ENCODE measurements at regions not wholly inside any gene's neighbourhood (a gene's known extent, or its start where the extent isn't known, plus 50 kb on each side); places are given as distances from the start of the nearest gene placed in this dataset.
A peak's percentile ranks its signal among the peaks of the same experiment; 100 is the strongest.

DNA sequence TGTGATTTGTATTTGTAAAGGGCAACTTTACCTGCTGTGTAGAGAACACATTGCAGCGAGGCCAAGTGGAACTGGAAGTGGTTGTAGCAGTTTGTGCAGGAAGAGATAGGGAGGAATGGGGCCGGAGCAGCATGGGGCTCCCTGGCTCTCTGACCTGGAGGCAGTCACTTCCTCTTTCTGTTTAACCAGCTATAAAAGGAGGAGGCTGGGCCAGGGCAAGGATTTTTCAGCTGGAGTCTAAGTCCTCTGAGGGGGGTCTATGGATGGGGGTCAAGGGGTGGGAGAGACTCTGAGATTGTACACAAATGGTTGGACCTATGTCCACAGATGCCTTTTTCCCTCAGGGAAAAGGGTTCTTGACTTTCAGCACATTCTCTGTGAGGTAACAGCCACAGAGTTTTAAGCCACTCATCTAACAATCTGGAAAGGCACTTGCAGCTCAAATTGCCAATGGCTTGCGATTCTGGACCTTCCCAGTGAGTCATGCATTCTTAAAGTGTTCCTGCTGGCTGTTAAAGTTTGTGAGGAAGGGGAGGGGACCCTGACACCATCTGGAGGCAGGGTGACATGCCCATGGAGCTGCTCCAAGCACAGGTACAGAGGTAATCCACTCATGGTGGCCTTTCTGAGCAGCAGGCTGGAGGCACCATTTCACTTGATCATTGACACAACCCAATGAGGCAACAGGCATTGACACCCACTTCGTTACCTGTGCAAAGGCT lies 347.0 kb downstream of the CYRIA start:
- H3K27ac Mint-ChIP-seq: no peak overlapping the region
- no peak overlapping the region for H3K4me3 Mint-ChIP-seq
- H3K4me1 Mint-ChIP-seq: peaks cover 0 to 9% (median 9%) of the 10 kb centered on the region in 3 donors
- H3K36me3 Mint-ChIP-seq: no peaks in the 10 kb centered on the region
- DNase-seq (no peak), ATAC-seq (ENCODE audit: low read depth in 2 of 2) (no peak)
- peaks cover 0 to 7% (median 5%) of the 10 kb centered on the region in 3 donors for H3K27me3 Mint-ChIP-seq
- H3K9me3 Mint-ChIP-seq: peaks cover 0 to 5% (median 2%) of the 10 kb centered on the region in 7 donors

- Mint-ChIP-seq H3K9me3 (peaks cover 0 to 7% (median 2%) of the 10 kb centered on the region in 7 donors), H3K4me1 (peaks cover 0 to 9% (median 9%) of the 10 kb centered on the region in 3 donors), H3K27ac (no peak overlapping the region), H3K4me3 (no peak overlapping the region), H3K36me3 (no peaks in the 10 kb centered on the region), H3K27me3 (peaks cover 0 to 7% (median 5%) of the 10 kb centered on the region in 3 donors)
- ATAC-seq (ENCODE audit: low read depth in 2 of 2) (no peak), DNase-seq (no peak)
Measured at GRCh38 chr2:16318051-16318450, 347.6 kb downstream of the CYRIA start.

DNA sequence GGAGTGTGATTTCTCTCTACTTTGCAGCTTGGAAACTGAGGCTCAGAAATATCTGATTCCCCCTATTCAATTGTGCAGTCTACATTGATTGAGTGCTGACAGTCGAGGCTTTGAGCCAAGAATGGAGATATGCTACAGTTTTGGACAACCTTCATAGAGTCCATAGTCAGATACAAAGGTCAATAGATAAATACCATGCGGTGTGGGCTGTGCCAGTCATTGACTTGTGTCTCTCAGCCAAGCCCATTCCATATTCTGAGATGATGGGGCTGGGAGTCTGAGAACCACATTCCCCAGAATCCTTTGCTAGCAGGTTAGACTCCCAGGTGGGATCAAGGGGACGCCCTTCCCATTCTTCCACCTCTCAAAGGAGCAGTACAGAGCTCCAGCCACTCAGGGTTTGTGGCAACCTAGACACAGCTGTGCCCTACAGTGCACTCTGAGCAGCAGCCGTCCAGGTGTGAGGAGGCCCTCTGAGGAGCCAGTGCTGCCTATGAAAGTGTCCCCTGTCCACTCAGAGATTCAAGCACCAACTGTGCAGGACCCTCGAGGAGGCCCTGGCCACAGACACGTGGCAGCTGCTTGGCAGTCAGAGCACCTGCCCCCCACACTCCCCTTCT lies 348.3 kb downstream of the CYRIA start:
- no peak for DNase-seq
- Mint-ChIP-seq H3K27me3 (peaks cover 0 to 9% (median 5%) of the 10 kb centered on the region in 3 donors), H3K36me3 (no peaks in the 10 kb centered on the region), H3K9me3 (peaks cover 0 to 9% (median 2%) of the 10 kb centered on the region in 7 donors), H3K4me1 (peaks cover 0 to 9% (median 9%) of the 10 kb centered on the region in 3 donors), H3K27ac (no peak overlapping the region), H3K4me3 (no peak overlapping the region)
- no peak for ATAC-seq (ENCODE audit: low read depth in 2 of 2)

- peaks cover 0 to 9% (median 9%) of the 10 kb centered on the region in 3 donors for H3K4me1 Mint-ChIP-seq
- H3K36me3 Mint-ChIP-seq: no peaks in the 10 kb centered on the region
- peaks cover 0 to 9% (median 2%) of the 10 kb centered on the region in 7 donors for H3K9me3 Mint-ChIP-seq
- no peak for ATAC-seq (ENCODE audit: low read depth in 2 of 2)
- DNase-seq: no peak
- no peak overlapping the region for H3K4me3 Mint-ChIP-seq
- H3K27me3 Mint-ChIP-seq: peaks cover 0 to 14% (median 5%) of the 10 kb centered on the region in 3 donors
- no peak overlapping the region for H3K27ac Mint-ChIP-seq
Measured at GRCh38 chr2:16316456-16317210, 349.0 kb downstream of the CYRIA start.

DNA sequence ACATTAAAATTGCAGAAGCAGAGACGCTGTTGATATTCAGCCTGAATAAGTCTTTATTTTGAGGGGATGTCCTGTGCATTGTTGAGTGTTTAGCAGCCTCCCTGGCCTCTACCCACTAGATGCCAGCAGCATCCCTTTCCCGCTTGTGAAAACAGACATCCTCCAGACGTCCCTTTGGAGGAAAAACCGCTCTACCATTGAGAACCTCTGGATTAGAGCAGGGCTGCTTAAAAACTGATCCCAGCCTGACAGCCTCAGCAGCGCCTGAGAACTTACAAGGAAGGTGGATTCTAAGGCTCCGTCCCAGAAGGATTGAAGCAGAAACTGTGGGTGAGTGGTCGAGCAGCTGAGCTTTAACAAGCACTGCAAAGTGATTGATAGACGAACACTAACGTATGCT lies 349.7 kb downstream of the CYRIA start:
- ATAC-seq (ENCODE audit: low read depth in 2 of 2) (no peak), DNase-seq (no peak)
- Mint-ChIP-seq H3K27ac (no peak overlapping the region), H3K9me3 (peaks cover 0 to 9% (median 2%) of the 10 kb centered on the region in 7 donors), H3K27me3 (peaks cover 0 to 14% (median 5%) of the 10 kb centered on the region in 3 donors), H3K4me1 (peaks cover 0 to 9% (median 9%) of the 10 kb centered on the region in 3 donors), H3K4me3 (no peak overlapping the region), H3K36me3 (no peaks in the 10 kb centered on the region)

GRCh38 chr2:16315458-16315835 lies 350.2 kb downstream of the CYRIA start:
- peaks cover 0 to 9% (median 9%) of the 10 kb centered on the region in 3 donors for H3K4me1 Mint-ChIP-seq
- ATAC-seq (ENCODE audit: low read depth in 2 of 2) (no peak), DNase-seq (no peak)
- H3K27ac Mint-ChIP-seq: no peak overlapping the region
- H3K27me3 Mint-ChIP-seq: peaks cover 0 to 14% (median 5%) of the 10 kb centered on the region in 3 donors
- peaks cover 0 to 9% (median 2%) of the 10 kb centered on the region in 7 donors for H3K9me3 Mint-ChIP-seq
- H3K36me3 Mint-ChIP-seq: no peaks in the 10 kb centered on the region
- no peak overlapping the region for H3K4me3 Mint-ChIP-seq

DNA sequence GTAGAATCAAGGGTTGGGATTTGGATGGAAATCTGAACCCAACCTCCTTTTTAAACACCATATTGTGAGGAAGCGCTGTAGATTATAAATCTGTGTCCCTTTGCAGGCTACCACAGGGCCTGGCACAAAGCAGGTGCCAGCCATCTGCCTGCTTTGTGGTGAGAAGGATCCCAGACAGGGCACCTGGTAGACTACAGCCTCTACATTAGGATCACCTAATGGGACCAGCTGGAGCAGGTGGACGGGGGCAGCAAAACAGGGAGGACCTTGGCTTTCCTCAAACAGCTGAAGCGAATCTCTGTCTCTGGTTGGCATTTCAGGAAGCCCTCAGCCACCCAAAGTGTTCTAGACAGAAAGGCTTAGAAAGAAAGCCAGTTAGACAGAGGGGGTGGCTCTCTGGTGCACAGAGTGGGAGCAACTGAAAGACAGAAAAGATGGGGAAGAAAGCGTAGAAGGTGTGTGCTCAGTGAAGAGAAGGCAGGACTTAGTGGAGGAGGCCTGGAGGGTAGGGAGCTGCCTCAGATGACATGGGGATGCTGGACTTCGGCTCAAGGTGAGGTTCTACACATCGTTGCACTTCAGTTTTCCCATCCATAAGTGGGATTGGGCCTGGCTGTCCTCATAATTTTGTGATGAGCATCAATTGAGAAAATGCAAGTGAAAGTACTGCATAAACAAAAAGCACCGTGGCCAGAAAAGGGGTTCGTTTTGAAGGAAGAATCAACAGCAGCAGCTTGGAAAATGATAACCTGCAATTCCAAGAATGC lies 350.8 kb downstream of the CYRIA start:
- ATAC-seq (ENCODE audit: low read depth in 2 of 2) (no peak), DNase-seq (no peak)
- Mint-ChIP-seq H3K27me3 (peaks cover 0 to 14% (median 5%) of the 10 kb centered on the region in 3 donors), H3K9me3 (peaks cover 0 to 9% (median 2%) of the 10 kb centered on the region in 7 donors), H3K36me3 (no peaks in the 10 kb centered on the region), H3K4me3 (no peak overlapping the region), H3K4me1 (peaks cover 0 to 9% (median 9%) of the 10 kb centered on the region in 3 donors), H3K27ac (no peak overlapping the region)

DNA sequence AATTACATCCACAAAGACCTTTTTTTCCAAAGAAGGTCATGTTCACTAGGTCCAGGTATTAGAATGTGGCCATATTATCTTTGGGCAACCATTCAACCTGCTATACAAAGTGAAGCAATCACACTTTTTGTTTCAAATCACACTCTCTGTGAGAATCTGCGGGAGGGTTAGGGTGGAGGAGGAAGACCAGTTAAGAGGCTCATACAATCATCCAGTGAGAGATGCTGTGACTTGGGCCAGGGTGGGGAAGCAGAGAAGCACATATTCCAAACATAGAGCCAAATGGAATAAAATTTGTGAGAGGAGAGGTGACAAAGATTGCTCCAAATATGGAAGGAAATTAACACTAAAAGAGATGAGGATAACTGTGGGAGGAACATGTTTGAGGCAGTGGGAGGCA lies 351.6 kb downstream of the CYRIA start:
- Mint-ChIP-seq H3K27ac (no peak overlapping the region), H3K9me3 (peaks cover 0 to 9% (median 2%) of the 10 kb centered on the region in 7 donors), H3K4me3 (no peak overlapping the region), H3K27me3 (peaks cover 0 to 14% (median 5%) of the 10 kb centered on the region in 3 donors), H3K4me1 (peaks cover 0 to 9% (median 9%) of the 10 kb centered on the region in 3 donors), H3K36me3 (no peaks in the 10 kb centered on the region)
- ATAC-seq (ENCODE audit: low read depth in 2 of 2) (no peak), DNase-seq (no peak)

DNA sequence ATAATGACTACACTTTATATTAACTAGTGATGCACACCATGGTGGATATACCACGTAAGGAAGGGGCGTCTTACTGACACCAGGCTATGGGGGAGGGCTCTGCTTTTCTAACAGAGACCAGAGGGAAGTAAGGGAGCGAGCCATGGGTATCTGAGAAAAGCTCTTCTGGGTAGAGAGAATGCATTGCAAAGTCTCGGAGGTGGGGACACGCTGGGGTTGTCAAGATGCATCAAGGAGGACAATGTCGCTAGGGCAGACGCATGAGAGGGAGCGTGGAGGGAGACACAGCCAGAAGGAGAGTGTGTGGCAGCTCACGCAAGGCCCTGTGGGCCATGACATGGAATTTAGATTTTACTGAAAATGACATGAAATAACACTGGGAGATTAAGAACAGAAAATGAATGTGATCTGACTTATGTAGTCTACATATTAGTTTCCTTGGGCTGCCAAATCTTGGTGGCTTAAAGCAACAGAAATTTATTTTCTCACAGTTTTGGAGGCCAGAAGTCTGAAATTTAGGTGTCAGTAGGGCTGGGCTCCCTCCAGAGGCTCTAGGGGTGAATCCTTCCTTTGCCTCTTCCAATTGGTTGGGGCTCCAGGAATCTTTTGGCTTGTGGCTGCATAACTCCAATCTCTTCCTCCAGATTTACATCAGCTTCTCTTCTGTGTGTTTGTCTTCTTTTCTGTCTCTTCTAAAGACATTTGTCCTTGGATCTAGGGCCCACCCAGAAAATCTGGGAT lies 352.2 kb downstream of the CYRIA start:
- H3K9me3 Mint-ChIP-seq: peaks cover 0 to 9% (median 2%) of the 10 kb centered on the region in 7 donors
- no peak for ATAC-seq (ENCODE audit: low read depth in 2 of 2)
- H3K36me3 Mint-ChIP-seq: no peaks in the 10 kb centered on the region
- H3K27ac Mint-ChIP-seq: peak overlapping the region in 1 of 6 donors; percentile 9
- H3K4me3 Mint-ChIP-seq: no peak overlapping the region
- peaks cover 0 to 8% (median 7%) of the 10 kb centered on the region in 3 donors for H3K4me1 Mint-ChIP-seq
- peaks cover 0 to 14% (median 5%) of the 10 kb centered on the region in 3 donors for H3K27me3 Mint-ChIP-seq
- no peak for DNase-seq

DNA sequence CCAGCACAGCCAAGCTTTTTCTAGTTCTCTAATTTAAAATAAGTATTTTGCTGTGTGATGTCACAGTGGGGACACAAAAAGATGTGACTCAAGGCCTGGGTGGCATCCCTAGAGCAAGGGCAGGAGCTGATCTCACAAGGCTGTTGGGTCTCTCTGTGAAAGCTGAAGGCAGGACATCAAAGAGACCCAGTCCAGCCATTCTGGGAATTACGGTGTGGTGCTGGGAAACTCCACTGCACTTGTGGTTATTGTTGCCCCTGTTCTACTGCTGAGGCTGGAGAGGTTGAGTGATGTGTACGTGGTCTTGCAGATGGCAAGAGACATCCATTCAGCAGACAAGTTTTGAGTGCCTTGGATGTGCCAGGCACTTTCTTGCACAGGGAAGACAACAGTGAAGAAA lies 352.9 kb downstream of the CYRIA start:
- ATAC-seq (ENCODE audit: low read depth in 2 of 2): no peak

GRCh38 chr2:16311521-16312440 lies 353.9 kb downstream of the CYRIA start:
- Mint-ChIP-seq H3K4me1 (no peaks in the 10 kb centered on the region), H3K4me3 (no peak overlapping the region), H3K9me3 (peaks cover 0 to 9% (median 0%) of the 10 kb centered on the region in 7 donors), H3K27me3 (peaks cover 0 to 14% (median 1%) of the 10 kb centered on the region in 3 donors), H3K36me3 (no peaks in the 10 kb centered on the region), H3K27ac (no peak overlapping the region)
- ATAC-seq (ENCODE audit: low read depth in 2 of 2) (no peak), DNase-seq (no peak)

More for the DNA sequence above, 352.9 kb downstream of the CYRIA start:
- Mint-ChIP-seq H3K27me3 (peaks cover 0 to 14% (median 5%) of the 10 kb centered on the region in 3 donors), H3K36me3 (no peaks in the 10 kb centered on the region), H3K27ac (peak overlapping the region in 1 of 6 donors; percentile 12), H3K9me3 (peaks cover 0 to 9% (median under 1%) of the 10 kb centered on the region in 7 donors), H3K4me1 (peaks cover 0 to 2% (median 2%) of the 10 kb centered on the region in 3 donors), H3K4me3 (no peak overlapping the region)
- DNase-seq: no peak
